ENCODE measurements at regions not wholly inside any gene's neighbourhood (a gene's known extent, or its start where the extent isn't known, plus 50 kb on each side); places are given as distances from the start of the nearest gene placed in this dataset.

DNA sequence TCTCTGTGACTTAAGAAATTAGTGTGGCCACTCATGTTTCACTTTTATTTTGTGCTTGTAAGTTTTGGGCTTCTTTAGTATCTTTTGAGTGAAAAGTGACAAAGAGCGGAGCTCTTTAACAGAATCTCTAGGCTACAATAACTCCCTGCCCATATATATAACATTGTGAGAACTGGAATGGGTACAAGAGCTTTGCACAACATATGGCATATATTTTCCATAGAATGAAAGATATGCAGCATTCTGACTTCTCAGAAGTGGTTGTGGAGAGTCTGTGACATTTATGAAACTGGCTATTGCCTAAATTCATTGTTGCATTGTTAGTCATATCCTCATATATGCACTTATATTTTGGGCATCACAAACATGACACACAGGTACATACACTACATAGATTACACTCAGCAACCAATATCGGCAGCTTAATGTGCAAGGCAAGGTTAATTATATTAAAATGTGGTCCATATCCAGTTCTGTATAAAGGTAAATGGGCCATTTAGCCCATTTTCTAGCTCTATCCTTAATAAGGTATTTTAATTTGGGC is 1148.2 kb downstream of the FAM181B start:
- Mint-ChIP-seq H3K4me1 (ENCODE audit: low read depth) (no peaks in the 10 kb centered on the region), H3K9me3 (no peaks in the 10 kb centered on the region), H3K27ac (no peak overlapping the region), H3K36me3 (ENCODE audit: low read depth) (no peaks in the 10 kb centered on the region), H3K27me3 (no peaks in the 10 kb centered on the region), H3K4me3 (no peak overlapping the region)
- CTCF ChIA-PET = no interaction called here
- DNase-seq (no peak), ATAC-seq (no peak)
- TF ChIP-seq, protein P1, sequence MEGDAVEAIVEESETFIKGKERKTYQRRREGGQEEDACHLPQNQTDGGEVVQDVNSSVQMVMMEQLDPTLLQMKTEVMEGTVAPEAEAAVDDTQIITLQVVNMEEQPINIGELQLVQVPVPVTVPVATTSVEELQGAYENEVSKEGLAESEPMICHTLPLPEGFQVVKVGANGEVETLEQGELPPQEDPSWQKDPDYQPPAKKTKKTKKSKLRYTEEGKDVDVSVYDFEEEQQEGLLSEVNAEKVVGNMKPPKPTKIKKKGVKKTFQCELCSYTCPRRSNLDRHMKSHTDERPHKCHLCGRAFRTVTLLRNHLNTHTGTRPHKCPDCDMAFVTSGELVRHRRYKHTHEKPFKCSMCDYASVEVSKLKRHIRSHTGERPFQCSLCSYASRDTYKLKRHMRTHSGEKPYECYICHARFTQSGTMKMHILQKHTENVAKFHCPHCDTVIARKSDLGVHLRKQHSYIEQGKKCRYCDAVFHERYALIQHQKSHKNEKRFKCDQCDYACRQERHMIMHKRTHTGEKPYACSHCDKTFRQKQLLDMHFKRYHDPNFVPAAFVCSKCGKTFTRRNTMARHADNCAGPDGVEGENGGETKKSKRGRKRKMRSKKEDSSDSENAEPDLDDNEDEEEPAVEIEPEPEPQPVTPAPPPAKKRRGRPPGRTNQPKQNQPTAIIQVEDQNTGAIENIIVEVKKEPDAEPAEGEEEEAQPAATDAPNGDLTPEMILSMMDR (IDR thresholded peaks at IDR 0.05) = no peak
- POLR2A ChIA-PET = no interaction called here
- intact Hi-C loops (cut with micrococcal nuclease) = no loop called here

GRCh38 chr11:81579339-81579738 is 1154.3 kb downstream of the FAM181B start:
- TF ChIP-seq, protein P1 (IDR thresholded peaks at IDR 0.05) = no peak
- Mint-ChIP-seq H3K27ac (no peak overlapping the region), H3K27me3 (no peaks in the 10 kb centered on the region), H3K4me1 (ENCODE audit: low read depth) (no peaks in the 10 kb centered on the region), H3K36me3 (ENCODE audit: low read depth) (no peaks in the 10 kb centered on the region), H3K9me3 (no peaks in the 10 kb centered on the region), H3K4me3 (no peak overlapping the region)
- ATAC-seq (no peak), DNase-seq (no peak)
- CTCF ChIA-PET = no interaction called here
- POLR2A ChIA-PET = no interaction called here
- intact Hi-C loops (cut with micrococcal nuclease) = no loop called here

GRCh38 chr11:81578571-81578970 is 1155.1 kb downstream of the FAM181B start:
- CTCF ChIA-PET = no interaction called here
- Mint-ChIP-seq H3K27ac (no peak overlapping the region), H3K36me3 (ENCODE audit: low read depth) (no peaks in the 10 kb centered on the region), H3K27me3 (no peaks in the 10 kb centered on the region), H3K9me3 (no peaks in the 10 kb centered on the region), H3K4me3 (no peak overlapping the region), H3K4me1 (ENCODE audit: low read depth) (no peaks in the 10 kb centered on the region)
- intact Hi-C loops (cut with micrococcal nuclease) = no loop called here
- DNase-seq (no peak), ATAC-seq (no peak)
- POLR2A ChIA-PET = no interaction called here
- TF ChIP-seq, protein P1 (IDR thresholded peaks at IDR 0.05) = no peak

DNA sequence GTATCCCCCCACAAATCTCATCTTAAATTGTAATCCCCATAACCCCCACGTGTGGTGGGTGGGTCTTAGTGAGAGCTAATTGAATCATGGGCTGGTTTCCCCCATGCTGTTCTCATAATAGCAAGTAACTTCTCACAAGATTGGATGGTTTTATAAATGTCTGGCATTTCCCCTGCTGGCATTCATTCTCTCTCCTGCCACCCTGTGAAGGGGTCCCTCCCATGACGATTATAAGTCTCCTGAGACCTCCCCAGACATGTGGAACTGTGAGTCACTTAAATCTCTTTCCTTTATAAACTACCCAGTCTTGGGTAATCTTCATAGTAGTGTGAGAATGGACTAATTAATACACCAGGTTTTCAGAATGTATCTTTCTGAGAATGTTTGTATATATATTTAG is 1159.4 kb downstream of the FAM181B start:
- Mint-ChIP-seq H3K4me1 (ENCODE audit: low read depth) (no peaks in the 10 kb centered on the region), H3K4me3 (no peak overlapping the region), H3K27me3 (no peaks in the 10 kb centered on the region), H3K9me3 (no peaks in the 10 kb centered on the region), H3K27ac (no peak overlapping the region), H3K36me3 (ENCODE audit: low read depth) (no peaks in the 10 kb centered on the region)
- DNase-seq (no peak), ATAC-seq (no peak)
- CTCF ChIA-PET = no interaction called here
- POLR2A ChIA-PET = no interaction called here
- TF ChIP-seq, protein P1 (IDR thresholded peaks at IDR 0.05) = no peak
- intact Hi-C loops (cut with micrococcal nuclease) = no loop called here

GRCh38 chr11:81573367-81573766 is 1160.3 kb downstream of the FAM181B start:
- ChIA-PET POLR2A (no interaction called here), CTCF (no interaction called here)
- no peaks in the 10 kb centered on the region for H3K9me3 Mint-ChIP-seq
- H3K27me3 Mint-ChIP-seq = no peaks in the 10 kb centered on the region
- ATAC-seq = no peak
- no peak for DNase-seq
- H3K36me3 Mint-ChIP-seq (ENCODE audit: low read depth) = no peaks in the 10 kb centered on the region
- no peaks in the 10 kb centered on the region for H3K4me1 Mint-ChIP-seq (ENCODE audit: low read depth)
- intact Hi-C loops (cut with micrococcal nuclease) = no loop called here
- no peak overlapping the region for H3K27ac Mint-ChIP-seq
- TF ChIP-seq, protein P1 (IDR thresholded peaks at IDR 0.05) = no peak
- no peak overlapping the region for H3K4me3 Mint-ChIP-seq
